ENCODE measurements at regions not wholly inside any gene's neighbourhood (a gene's known extent, or its start where the extent isn't known, plus 50 kb on each side); places are given as distances from the start of the nearest gene placed in this dataset.

DNA sequence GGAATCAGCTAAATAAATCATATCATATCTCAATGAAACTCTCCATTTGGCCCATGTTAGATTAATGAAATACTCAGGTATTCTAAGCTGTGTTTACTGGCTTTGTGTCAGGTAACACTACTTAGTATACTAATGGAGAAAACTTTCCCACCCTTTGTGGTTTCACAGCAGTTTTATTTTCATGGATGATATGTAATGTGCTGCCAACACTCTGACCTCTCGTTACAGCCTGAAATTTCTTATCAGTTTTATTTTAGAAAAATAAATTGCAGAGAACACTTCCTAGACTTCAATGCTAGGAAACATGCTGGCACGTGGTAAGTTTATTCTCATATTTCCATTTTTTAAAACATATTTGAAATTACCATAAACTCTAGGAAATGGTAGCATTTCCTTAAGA is 758.9 kb downstream of the LIG4 start:
- WGBS, 3 donors: 34 to 54% (median 52%) methylated on average over 2 of the region's 2 CpGs

DNA sequence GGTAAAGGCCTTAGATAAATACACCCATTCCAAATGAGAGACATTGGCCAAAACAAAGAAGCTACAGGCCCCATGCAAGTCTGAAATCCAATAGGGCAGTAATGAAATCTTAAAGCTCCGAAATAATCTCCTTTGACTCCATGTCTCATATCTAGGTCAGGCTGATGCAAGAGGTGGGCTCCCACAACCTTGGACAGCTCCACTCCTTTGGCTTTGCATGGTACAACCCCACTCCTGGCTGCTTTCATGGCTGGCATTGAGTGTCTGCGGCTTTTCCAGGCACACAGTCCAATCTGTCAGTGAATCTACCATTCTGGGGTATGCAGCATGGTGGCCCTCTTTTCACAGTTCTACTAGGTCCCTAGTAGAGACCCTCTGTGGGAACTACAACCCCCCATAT is 762.5 kb downstream of the LIG4 start:
- H3K27ac ChIP-seq (ENCODE audit: low read depth, low read length): no peak overlapping the region
- WGBS, 3 donors: 82 to 95% (median 92%) methylated on average over 2 of the region's 2 CpGs

More for the DNA sequence above, 758.9 kb downstream of the LIG4 start:
- no peak overlapping the region for H3K27ac ChIP-seq (ENCODE audit: low read depth, low read length)

DNA sequence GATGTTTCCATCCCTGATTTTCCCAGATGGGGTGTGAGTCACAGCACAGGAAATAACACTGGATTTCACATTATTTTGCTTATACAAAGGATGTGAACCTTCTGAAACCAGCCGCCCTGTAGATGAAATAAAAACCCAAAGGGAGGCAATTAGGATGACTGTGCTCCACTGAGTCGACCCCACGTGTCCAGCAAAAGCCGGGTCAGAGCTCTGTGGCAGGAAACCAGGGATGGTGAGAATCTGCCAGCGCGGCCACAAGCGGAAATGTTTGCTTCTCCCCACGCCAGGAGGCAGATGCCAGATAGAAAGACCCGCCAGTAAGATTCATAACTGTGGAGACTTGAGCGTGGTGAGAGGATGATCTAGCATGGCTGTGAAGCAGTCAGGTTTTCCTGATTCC is 764.4 kb downstream of the LIG4 start:
- no peak overlapping the region for H3K27ac ChIP-seq (ENCODE audit: low read depth, low read length)
- WGBS, 3 donors: 58 to 68% (median 60%) methylated on average over 10 of the region's 10 CpGs

DNA sequence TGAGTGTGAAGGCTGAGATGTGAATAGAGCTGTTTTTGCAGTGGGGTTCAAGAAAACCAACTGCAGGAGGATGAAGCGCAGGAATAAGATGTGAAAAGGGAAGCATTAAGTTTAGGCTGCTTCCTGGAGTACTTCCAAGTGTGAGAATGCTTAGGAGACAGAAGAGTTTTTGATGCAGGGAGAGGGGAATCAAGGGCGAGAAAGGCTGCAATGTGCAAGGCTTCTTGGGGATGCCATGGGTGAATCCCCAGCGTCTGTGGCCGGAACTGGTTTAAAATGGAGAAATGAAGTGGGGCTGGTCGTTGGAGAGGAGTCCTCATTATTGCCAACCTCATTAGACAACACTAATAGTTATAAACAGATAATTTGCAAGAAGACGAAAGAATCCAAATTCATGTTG is 764.9 kb downstream of the LIG4 start:
- 61 to 73% (median 63%) methylated on average over 6 of the region's 6 CpGs for WGBS, 3 donors
- no peak overlapping the region for H3K27ac ChIP-seq (ENCODE audit: low read depth, low read length)

DNA sequence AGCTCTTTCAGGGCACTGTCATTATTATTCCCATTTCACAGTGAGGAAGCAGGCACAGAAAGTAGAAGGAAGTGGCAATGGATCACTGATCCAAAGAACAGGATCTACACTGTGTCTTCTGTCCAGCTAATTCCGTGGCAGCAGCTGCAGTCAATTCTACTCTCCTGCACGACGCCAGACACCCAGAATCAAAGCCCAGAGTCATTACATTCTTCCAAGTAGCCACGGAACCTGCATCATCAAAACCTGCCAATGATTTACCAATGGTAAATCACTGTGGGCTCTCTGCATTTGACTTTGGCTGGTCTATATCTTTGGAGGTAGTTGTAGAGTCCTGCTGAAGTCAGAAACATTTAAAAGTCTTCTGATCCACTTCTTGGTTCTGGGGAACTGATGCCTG is 767.7 kb downstream of the LIG4 start:
- H3K27ac ChIP-seq (ENCODE audit: low read depth, low read length): no peak overlapping the region
- WGBS, 3 donors: 32 to 76% (median 76%) methylated on average over 4 of the region's 4 CpGs

DNA sequence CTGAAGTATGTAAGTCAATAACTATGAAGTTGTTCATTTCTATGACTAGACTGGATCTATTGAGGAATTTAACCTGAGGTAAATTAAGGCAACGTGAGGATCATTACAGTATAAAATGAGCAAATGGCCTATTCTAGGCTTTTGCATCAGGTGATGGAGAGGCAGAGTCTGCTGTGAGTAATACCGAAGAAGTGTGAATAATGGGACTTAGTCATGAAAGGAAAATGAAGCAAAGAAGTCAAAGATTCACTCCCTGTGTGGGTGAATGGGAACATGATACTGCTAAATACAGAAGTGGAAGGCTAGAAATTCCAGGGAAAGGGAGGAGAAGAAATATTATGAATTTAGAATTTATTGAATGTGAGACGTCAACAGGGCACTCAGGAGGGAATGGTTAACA is 774.1 kb downstream of the LIG4 start:
- H3K27ac ChIP-seq (ENCODE audit: low read depth, low read length): no peak overlapping the region
- 72 to 81% (median 76%) methylated on average over 3 of the region's 3 CpGs for WGBS, 3 donors

DNA sequence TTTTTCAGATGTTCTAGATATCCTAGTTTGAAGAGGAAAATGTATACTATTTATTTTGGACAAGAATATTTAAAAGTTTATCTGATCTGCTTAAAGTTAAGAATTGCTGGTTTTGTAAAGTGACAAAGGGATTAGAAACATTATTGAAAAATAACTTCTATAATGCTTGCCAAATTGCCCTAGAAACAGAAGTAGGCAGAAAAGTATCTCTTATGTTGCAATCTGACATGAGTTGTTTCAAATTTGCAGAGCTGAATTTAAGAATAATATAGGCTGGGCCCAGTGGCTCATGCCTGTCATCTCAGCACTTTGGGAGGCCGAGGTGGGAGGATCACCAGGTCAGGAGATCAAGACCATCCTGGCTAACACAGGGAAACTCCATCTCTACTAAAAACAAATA is 777.1 kb downstream of the LIG4 start:
- H3K27ac ChIP-seq (ENCODE audit: low read depth, low read length): no peak overlapping the region
- 43 to 82% (median 76%) methylated on average over 1 of the region's 1 CpG for WGBS, 3 donors

DNA sequence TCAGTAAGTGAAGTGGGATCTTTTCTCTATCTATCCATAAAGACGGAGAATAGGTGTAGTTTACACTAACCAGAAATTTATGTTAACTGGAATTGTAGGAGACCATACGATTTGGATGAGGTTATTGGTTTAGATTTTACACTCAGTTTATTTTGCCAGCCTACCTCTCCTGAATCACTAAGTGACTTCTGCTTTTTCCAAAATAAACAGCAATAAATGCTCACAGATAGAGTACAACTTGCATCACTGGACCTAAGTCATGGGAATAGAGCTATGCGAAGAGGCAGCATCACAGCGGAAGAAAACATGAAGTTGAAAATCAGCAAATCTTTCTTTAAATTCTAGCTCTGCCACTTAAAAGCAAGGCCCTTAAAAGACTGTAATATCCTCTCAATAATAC is 781.0 kb downstream of the LIG4 start:
- H3K27ac ChIP-seq (ENCODE audit: low read depth, low read length): no peak overlapping the region
- WGBS, 3 donors: 84 to 87% (median 87%) methylated on average over 4 of the region's 4 CpGs

DNA sequence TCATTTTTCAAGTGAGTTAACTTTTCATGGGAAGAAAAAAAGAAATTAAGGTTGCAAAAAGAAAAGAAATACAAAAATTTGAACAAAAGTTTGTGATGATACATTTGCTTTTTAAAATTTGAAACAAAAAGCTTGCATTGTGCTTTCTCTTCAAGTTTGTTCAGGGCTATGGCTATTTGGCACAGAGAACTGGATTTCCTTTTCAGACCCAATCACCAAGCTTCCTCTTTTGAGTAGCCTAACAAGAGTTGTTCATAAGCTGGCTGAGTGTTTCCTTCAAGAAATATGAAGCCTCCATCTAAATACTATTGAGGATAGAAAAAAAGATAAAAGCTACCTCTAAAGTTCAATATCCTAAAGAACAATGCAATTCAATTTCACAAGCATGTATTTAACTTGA is 787.8 kb downstream of the LIG4 start:
- no peak overlapping the region for H3K27ac ChIP-seq (ENCODE audit: low read depth, low read length)

DNA sequence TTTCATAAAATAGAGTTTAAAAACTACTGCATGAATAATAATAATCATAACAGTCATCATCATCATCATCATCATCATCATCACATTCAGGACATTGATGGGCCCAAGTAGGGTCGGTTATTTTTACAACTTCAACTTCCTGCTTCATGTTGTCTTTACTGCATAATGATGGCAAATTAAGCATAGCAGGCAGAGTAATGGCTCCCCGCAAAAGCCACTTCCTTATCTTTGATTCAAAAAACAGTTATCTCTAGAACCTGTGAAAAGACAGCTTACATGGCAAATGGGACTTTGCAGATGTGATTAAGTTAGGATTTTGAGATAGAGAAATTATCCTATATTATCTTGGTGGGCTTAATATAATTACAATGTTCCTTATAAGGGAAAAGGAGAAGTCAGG is 792.9 kb downstream of the LIG4 start:
- WGBS, 3 donors: 59 to 67% (median 63%) methylated on average over 2 of the region's 2 CpGs
- H3K27ac ChIP-seq (ENCODE audit: low read depth, low read length): no peak overlapping the region

DNA sequence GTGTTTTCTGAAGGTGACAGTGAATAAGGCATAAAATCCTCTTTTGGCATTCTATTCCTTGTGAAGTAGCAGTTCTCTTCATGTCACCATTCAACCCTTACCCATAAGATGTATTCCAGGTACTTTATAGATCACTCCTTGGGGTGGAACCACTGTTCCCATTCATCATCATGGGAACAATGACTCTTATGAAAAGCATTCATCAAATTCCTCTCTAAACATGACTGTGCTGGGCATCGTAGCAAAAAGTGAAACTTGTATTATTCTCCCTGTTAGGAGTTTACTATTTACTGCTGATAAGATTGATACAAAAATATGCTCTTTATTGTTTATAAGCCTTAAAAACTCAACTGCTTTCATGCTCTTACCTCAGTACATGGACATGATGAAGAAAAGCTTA is 793.4 kb downstream of the LIG4 start:
- 57 to 73% (median 72%) methylated on average over 1 of the region's 1 CpG for WGBS, 3 donors
- no peak overlapping the region for H3K27ac ChIP-seq (ENCODE audit: low read depth, low read length)

DNA sequence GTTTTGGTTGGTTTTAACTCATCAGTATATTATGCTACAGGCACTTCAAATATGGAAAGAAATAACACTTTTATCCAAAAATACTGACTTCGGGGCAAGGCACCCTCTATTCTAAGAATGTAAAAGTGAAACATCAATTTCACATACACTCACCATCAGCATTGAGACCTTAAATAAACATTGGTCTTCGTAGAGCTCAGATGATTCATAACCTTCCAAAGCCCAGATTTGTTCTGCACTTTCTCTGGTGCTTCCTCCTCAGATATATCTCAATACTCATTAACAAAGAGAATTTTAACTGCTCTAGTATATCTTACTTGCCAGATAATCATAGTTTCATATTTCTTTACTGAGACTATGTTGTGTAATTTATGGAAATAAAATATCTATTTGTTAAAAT is 794.3 kb downstream of the LIG4 start:
- H3K27ac ChIP-seq (ENCODE audit: low read depth, low read length): no peak overlapping the region
- 44 to 65% (median 55%) methylated on average over 2 of the region's 2 CpGs for WGBS, 3 donors

DNA sequence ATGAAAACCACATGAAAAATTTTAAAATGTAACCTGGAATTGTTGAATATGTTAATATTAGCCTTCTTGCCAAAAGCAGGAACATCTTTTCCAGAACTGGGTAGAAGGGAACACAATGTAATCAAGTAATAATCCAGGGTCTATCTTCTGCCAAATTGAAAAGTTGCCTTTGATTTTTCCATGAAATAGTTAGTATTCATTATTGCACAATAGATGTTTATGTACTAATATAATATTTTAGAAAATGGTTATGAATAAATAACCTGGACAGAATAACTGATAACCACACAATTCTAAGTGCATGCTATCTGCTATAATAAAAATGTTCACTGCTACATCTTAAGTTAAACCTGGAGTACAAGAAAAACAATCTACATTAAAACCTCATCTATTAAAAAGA is 802.3 kb downstream of the LIG4 start:
- no peak overlapping the region for H3K27ac ChIP-seq (ENCODE audit: low read depth, low read length)

DNA sequence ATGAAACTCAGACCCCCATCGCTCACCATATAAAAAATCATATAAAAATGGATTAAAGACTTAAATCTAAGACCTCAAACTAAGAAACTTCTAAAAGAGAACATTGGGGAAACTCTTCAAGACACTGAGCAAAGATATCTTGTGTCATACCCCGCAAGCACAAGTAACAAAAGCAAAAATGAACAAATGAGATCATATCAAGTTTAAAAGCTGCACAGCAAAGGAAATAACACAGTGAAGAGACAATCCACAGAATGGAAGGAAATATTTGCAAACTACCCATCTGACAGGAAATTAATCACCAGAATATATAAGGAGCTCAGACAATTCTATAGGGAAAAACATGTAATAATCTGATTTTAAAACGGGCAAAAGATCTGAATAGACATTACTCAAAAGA is 808.3 kb downstream of the LIG4 start:
- no peak overlapping the region for H3K27ac ChIP-seq (ENCODE audit: low read depth, low read length)
- 79 to 83% (median 82%) methylated on average over 3 of the region's 3 CpGs for WGBS, 3 donors

DNA sequence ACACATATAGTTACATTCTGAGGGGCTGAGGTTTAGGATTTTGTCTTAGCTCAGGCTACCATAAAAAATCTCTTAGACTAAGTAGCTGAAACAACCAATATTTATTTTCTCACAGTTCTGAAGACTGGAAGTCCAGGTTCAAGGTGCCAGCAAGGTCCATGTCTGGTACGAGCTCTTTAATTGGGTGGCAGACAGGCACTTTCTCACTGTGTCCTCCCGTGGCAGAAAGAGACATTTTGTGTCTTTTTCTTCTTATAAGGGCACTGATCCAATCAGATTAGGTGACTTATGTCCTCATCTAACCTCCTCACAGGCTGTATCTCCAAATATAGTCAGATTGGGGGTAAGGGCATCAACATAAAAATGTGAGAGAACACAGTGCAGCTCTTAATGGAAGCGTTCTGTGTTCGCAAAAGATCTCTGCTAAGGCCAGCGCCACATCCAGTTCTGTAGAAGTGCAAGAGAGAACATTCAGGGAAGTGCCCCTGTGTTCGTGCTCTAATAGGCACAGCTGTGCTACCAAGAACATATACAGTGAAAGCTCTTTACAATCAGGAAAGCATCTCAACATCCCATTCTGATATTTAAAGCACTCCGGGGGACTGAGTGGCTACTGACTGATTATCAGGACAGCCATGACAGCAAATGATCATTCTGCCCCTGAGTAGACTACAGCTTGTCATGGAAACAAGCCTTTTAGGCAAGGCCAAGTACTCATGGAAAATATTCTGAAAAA is 819.2 kb downstream of the LIG4 start:
- WGBS, 3 donors: 78 to 83% (median 80%) methylated on average over 7 of the region's 7 CpGs
- no peak overlapping the region for H3K27ac ChIP-seq (ENCODE audit: low read depth, low read length)

DNA sequence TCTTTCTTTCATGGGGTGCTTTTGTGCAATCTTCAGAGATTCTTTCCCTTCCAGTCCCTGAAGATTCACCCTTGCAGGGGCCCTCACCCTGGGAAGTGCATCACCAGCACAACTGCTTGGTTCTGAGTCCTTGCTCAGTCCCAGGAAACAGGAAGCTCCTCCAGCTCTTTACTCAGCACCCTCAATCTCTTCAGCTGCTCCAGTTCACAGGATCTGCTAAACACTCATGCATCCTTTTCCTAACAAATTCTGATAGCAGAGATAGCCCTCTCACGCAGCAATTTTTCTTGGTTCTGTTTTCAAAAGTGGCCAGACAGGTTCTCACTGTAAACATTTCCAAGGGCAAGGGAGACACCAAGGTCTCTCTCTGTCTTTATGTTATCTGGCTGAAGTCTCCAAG is 823.1 kb downstream of the LIG4 start:
- H3K27ac ChIP-seq (ENCODE audit: low read depth, low read length): no peak overlapping the region
- 28 to 70% (median 63%) methylated on average over 1 of the region's 1 CpG for WGBS, 3 donors

DNA sequence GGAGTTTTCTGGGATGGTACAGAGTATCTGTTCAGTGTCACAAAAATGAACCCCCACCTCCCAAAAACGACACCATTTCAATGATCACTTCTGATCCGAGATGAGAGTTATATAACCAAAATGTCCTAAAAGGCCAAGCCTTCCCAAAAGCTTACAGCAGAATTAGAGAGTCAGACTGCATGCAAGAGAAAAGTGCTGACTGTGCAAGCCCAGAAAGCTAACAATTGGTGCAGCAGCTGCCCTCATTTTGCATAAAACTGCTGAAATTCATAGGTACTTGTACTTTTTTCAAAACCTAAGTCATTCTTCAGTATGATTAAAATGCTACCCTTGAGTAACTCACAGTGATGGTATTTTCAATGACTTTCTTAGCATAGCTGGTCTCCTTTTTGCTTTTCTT is 819.6 kb upstream of the ARGLU1 start:
- 47 to 78% (median 70%) methylated on average over 2 of the region's 2 CpGs for WGBS, 3 donors
- no peak overlapping the region for H3K27ac ChIP-seq (ENCODE audit: low read depth, low read length)

DNA sequence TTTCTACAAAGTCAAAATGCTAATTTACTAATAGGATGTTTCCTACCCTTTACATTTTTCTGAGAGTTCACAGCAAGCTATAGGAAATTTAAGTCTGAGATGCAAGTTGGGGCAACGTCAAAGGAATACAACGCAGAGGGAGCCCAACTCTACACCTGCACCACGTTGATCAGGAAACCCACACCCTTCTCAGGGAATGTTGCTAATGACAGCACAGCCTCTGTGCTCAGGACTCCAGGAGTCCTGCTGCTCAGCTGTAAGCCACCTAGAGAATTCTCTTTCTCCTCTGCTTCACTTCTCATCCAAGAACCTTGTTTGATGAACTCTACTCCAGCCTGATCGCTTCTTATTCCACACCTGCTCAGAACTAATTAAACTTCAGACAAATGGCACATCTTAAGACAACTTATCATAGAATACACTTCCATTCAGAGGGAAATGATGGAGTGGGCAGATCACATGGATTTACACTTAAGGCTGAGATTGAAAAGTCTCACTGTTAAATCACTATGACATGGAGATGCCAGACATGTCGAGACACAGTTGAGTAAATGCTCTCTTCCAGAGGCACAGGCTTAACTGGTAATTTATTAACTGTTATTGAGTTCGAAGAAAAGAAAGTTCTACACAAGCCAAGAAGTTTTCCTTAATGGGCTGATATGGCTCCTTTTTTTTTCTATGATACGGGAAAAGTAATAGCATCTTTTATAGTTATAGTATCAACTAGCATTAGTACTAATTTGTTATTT is 811.6 kb upstream of the ARGLU1 start:
- WGBS, 3 donors: 37 to 76% (median 64%) methylated on average over 7 of the region's 7 CpGs

DNA sequence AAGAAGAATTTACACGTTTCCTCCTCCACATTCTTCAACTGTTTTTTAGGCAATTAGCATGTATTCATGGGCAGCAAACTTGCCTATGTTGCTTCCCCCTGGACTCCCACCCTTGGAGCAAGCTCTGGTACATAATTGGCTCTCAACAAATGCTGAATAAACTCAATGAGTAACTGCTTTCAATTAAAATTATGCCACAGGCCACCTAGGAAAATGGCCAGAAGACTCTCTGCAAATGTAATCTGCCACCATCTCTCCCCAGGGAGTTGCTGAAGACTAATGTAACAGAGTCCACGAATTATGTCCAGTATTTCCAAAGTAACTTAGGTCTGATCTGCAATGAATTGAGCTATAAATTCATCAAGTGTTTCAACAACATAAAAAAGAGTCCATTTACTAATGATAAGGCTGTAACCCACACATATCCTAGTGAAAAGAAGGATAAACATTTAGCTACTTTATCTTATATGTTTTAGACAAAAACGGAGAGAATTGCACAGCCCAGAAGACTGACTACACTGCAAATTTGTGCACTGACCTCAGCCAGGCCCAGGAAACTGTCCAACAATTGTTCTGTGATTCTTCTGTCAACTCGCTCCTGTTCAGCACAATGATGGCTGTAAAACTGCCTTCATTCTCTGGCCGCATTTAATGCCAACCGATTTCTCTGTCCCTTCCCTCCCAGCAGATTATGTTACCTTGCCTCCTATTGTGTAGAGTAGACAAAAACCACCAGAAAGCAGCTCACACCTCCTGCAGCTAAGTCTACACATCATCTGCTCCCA is 808.6 kb upstream of the ARGLU1 start:
- H3K27ac ChIP-seq (ENCODE audit: low read depth, low read length): no peak overlapping the region
- 57 to 70% (median 62%) methylated on average over 6 of the region's 6 CpGs for WGBS, 3 donors

More for the DNA sequence above, 811.6 kb upstream of the ARGLU1 start:
- no peak overlapping the region for H3K27ac ChIP-seq (ENCODE audit: low read depth, low read length)

Data from adipose tissue (tissue), 3 donors.